Esophagus squamous epithelium (tissue), 5 donors: ENCODE measurements at regions not wholly inside any gene's neighbourhood (a gene's known extent, or its start where the extent isn't known, plus 50 kb on each side); places are given as distances from the start of the nearest gene placed in this dataset.

Experiments
- DNase-seq: peaks from one replicate; lab custom pipeline; 2025; lab: John Stamatoyannopoulos, UW
- H3K27ac ChIP-seq, 4 donors: fragments of 200-600 bp; sonication (generic); one replicate each; pipeline ENCODE4 v1.5.1; 2016 to 2019; ENCODE audit warnings: mild to moderate bottlenecking in 1 of 4
- H3K27me3 ChIP-seq, 4 donors: fragments of 200-600 bp; sonication (generic); 1 replicate in 3 of 4; 2 replicates in 1 of 4; pipeline versions ENCODE4 v1.5.1 to v1.6.0; 2017 to 2021; ENCODE audit warnings: antibody characterized with exemption in 1 of 4
- H3K36me3 ChIP-seq, 3 donors: fragments of 200-600 bp; sonication (generic); one replicate each; pipeline ENCODE4 v1.5.1; 2016 to 2019
- H3K4me1 ChIP-seq, 3 donors: fragments of 200-600 bp; sonication (generic); one replicate each; pipeline ENCODE4 v1.5.1; 2017 to 2019
- H3K4me3 ChIP-seq, 4 donors: fragments of 200-600 bp; sonication (generic); 1 replicate in 3 of 4; 2 replicates in 1 of 4; pipeline ENCODE4 v1.5.1; 2016 to 2019; ENCODE audit warnings: mild to moderate bottlenecking in 2 of 4, moderate library complexity in 1 of 4
- H3K9me3 ChIP-seq, 3 donors: fragments of 200-600 bp; sonication (generic); one replicate each; pipeline ENCODE4 v1.5.1; 2016 to 2019
- POLR2A ChIP-seq, 4 donors: fragments of 450-650 bp; IDR thresholded peaks; one replicate each; pipeline ENCODE4 v1.6.1; 2017; ENCODE audit warnings: antibody characterized with exemption in 4 of 4, mild to moderate bottlenecking in 4 of 4, moderate library complexity in 3 of 4
- WGBS, 2 donors: methylation state at CpG; one replicate each; pipeline ENCODE4 v1.1.5; 2018; 5-methylcytosine and 5-hydroxymethylcytosine counted together
- intact Hi-C: fragments of 100-400 bp; cut with DNase I; formaldehyde crosslinking; loops from one replicate; pipeline ENCODE4 v1.15.0; 2022
- TF ChIP-seq, protein P1 (sequence below), 6 experiments: fragments of 450-650 bp in 4 of 6; fragments of 200-600 bp in 2 of 6; sonication (generic) in 2 of 6; IDR thresholded peaks; one replicate each; pipeline ENCODE4 v1.5.1; 2016 to 2019; ENCODE audit warnings: antibody characterized with exemption in 6 of 6, mild to moderate bottlenecking in 4 of 6, moderate library complexity in 4 of 6
- donor health status: DM: yes; HTN: yes; CAD: no.

DNA sequence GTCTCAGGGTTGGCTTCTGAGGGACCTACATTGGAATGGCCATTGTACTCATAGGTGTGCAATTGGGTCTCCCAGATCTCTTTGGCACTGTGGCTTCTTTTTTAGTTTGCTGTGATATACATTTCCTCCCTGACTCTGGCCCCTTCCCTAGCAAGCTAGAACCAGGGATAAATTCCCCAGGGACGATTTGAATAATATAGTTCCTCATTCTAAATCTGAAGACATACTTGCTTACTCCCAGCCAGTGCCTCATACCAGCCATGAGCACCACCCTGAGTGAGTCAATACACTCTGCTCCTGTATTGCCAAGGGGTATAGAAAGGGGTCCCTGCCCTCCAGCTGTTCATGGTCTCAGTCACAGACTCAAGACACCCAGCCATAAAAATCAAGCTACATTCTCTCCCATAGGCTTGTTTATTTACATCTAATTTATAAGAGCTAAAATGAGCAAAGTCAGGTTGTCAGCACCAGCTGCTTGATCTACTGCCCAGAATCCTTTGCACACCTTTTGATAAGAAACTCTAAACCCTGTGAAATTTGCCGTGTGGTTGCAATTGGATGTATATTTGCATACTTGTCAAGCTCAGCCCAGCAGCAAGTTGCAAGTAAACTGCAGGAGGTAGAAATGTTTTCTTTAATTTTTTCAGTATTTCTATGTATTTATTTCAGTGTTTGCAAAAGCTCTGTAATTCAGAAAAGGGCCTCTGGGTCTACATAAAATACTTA, 219.9 kb upstream of the IRX1 start:
- DNase-seq: no peak
- WGBS, 2 donors: 48 to 50% methylated on average over 2 of the region's 2 CpGs
- H3K36me3 ChIP-seq: no peaks in the 10 kb centered on the region
- no peak overlapping the region for H3K27ac ChIP-seq
- no peak overlapping the region for H3K4me3 ChIP-seq
- H3K4me1 ChIP-seq: no peaks in the 10 kb centered on the region
- peaks cover 0 to 4% (median 0%) of the 10 kb centered on the region in 4 donors for H3K27me3 ChIP-seq
- peaks cover 0 to 24% (median 5%) of the 10 kb centered on the region in 3 donors for H3K9me3 ChIP-seq
- TF ChIP-seq, protein P1, sequence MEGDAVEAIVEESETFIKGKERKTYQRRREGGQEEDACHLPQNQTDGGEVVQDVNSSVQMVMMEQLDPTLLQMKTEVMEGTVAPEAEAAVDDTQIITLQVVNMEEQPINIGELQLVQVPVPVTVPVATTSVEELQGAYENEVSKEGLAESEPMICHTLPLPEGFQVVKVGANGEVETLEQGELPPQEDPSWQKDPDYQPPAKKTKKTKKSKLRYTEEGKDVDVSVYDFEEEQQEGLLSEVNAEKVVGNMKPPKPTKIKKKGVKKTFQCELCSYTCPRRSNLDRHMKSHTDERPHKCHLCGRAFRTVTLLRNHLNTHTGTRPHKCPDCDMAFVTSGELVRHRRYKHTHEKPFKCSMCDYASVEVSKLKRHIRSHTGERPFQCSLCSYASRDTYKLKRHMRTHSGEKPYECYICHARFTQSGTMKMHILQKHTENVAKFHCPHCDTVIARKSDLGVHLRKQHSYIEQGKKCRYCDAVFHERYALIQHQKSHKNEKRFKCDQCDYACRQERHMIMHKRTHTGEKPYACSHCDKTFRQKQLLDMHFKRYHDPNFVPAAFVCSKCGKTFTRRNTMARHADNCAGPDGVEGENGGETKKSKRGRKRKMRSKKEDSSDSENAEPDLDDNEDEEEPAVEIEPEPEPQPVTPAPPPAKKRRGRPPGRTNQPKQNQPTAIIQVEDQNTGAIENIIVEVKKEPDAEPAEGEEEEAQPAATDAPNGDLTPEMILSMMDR (IDR thresholded peaks at IDR 0.05): no peak
- TF ChIP-seq POLR2A (IDR thresholded peaks at IDR 0.05): no peak
- intact Hi-C loops: no loop called here

DNA sequence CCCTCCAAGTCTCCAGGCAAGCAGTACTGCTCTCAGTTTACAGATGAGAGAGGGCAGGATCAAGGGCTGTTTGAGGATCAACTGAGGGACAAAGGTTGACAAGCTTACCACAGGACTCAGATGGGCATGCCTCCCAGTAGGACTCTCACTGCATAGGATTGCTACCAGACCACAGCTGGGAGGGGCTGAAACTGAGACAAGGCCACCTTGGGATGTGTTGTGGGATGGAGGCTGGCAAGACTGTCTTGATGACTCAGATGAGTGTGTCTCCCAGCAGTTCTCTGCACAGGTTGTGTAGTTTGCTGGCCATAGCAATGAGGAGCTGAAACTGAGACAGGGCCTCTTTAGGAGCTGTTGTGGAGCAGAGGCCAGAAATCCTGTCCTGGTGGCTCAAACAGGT, 222.2 kb upstream of the IRX1 start:
- intact Hi-C loops: no loop called here

DNA sequence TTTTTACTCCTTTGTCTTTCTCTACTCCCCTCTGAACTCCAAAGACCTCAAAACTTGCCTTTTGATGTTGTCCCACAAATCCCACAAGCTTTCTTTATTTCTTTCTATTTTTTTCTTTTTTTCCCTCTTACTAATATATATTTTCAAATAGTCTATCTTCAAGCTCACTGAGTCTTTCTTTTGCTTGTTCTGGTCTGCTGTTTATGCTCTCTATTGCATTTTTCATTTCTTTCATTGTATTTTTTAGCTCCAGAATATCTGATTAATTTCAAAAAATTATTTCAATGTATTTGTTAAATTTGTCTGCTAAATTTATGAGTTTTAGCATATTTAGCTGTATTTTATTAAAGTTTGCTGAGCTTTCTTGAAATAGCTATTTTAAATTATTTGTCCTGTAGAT, 223.3 kb upstream of the IRX1 start:
- intact Hi-C loops: no loop called here

More for the DNA sequence above, 222.2 kb upstream of the IRX1 start:
- Histone ChIP-seq H3K27me3 (no peaks in the 10 kb centered on the region), H3K27ac (no peak overlapping the region), H3K9me3 (peaks cover 0 to 24% (median 5%) of the 10 kb centered on the region in 3 donors), H3K4me1 (no peaks in the 10 kb centered on the region), H3K36me3 (no peaks in the 10 kb centered on the region), H3K4me3 (no peak overlapping the region)
- no peak for TF ChIP-seq POLR2A (IDR thresholded peaks at IDR 0.05)
- TF ChIP-seq, protein P1 (IDR thresholded peaks at IDR 0.05): no peak
- DNase-seq: no peak

DNA sequence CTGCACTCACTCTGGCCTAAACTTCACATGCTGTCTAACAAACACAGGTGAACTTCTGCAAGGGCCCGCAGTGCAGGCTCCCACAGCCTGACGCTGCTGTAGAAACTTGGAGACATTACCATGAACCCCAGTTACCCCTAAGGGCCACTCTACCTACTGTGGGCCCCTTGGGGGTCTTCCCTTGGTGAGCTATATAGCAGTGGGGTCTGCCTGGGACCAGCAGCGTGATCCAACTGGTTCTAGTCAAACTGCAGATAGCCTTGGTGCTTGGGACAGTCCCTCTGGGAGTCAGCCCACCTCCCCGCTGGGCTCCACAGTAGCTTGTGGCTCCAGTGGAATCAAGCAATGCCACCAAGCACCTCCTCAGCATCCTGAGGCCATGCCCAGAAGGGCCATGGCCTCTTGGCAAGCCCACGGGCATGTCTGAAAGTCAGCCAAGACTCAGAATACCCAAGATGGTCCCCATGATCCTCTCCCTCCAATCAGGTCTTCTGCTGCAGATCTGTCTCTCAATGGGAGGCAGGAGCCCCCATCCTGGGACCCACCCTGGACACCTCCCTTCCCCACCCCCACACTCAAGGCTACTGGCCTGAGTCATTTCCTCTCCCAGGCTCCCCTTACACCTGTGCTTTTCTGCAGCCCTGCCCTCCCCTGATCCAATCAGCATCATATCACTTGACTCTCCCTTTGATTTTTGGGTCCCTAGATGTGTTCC, 230.0 kb upstream of the IRX1 start:
- 83 to 100% methylated on average over 3 of the region's 5 CpGs for WGBS, 2 donors
- Histone ChIP-seq H3K4me1 (no peaks in the 10 kb centered on the region), H3K4me3 (no peak overlapping the region), H3K27me3 (no peaks in the 10 kb centered on the region), H3K27ac (no peak overlapping the region), H3K9me3 (no peaks in the 10 kb centered on the region), H3K36me3 (no peaks in the 10 kb centered on the region)
- no peak for DNase-seq
- intact Hi-C loops: no loop called here
- TF ChIP-seq, protein P1 (IDR thresholded peaks at IDR 0.05): no peak
- TF ChIP-seq POLR2A (IDR thresholded peaks at IDR 0.05): no peak

More for the DNA sequence above, 223.3 kb upstream of the IRX1 start:
- no peak overlapping the region for H3K4me3 ChIP-seq
- H3K27ac ChIP-seq: no peak overlapping the region
- peaks cover 0 to 24% (median 5%) of the 10 kb centered on the region in 3 donors for H3K9me3 ChIP-seq
- H3K4me1 ChIP-seq: no peaks in the 10 kb centered on the region
- no peak for DNase-seq
- no peaks in the 10 kb centered on the region for H3K36me3 ChIP-seq
- TF ChIP-seq POLR2A (IDR thresholded peaks at IDR 0.05): no peak
- TF ChIP-seq, protein P1 (IDR thresholded peaks at IDR 0.05): no peak
- no peaks in the 10 kb centered on the region for H3K27me3 ChIP-seq

DNA sequence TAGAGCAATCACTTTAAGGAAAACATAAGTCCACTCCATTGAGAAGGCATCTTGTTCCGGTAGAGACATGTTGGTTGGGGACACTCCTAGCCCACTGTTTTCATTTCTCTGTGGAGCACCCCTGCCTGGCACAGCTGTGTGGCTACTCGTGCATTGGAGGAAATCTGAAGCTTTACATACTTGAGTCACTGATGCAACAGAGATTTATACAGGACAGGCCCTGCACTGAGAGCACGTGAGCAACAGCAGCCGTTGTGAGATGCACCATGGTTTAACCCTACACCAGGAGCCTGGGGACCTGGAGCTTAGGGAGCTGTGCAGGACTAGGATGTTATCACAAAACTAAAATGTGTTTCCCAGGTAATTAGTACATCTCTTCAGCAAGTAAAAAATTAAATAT, 230.7 kb upstream of the IRX1 start:
- TF ChIP-seq POLR2A (IDR thresholded peaks at IDR 0.05): no peak
- TF ChIP-seq, protein P1 (IDR thresholded peaks at IDR 0.05): no peak
- Histone ChIP-seq H3K9me3 (no peaks in the 10 kb centered on the region), H3K4me3 (no peak overlapping the region), H3K27ac (no peak overlapping the region), H3K27me3 (no peaks in the 10 kb centered on the region), H3K36me3 (no peaks in the 10 kb centered on the region), H3K4me1 (no peaks in the 10 kb centered on the region)
- 57 to 61% methylated on average over 3 to 4 of the region's 4 CpGs for WGBS, 2 donors
- DNase-seq: no peak
- intact Hi-C loops: no loop called here
